GM21717 (cell line): ENCODE measurements at regions not wholly inside any gene's neighbourhood (a gene's known extent, or its start where the extent isn't known, plus 50 kb on each side); places are given as distances from the start of the nearest gene placed in this dataset.

Source experiments
- ATAC-seq: cut with Tn5 transposase; IDR thresholded peaks from one replicate; pipeline ENCODE4 v1.9.1; 2021; ENCODE audit warnings: mild to moderate bottlenecking, moderate library complexity; ENCODE audit not compliant: unreplicated experiment

- no peak for ATAC-seq
These were observed 410.8 kb upstream of the PODXL start for GRCh38 chr7:131967216-131967730.

- no peak for ATAC-seq
These were observed 407.8 kb upstream of the PODXL start for GRCh38 chr7:131964203-131964602.

GRCh38 chr7:131961054-131961680 is 404.7 kb upstream of the PODXL start:
- no peak for ATAC-seq

GRCh38 chr7:131959106-131959812 is 402.8 kb upstream of the PODXL start:
- no peak for ATAC-seq

- ATAC-seq = no peak
These were observed 401.1 kb upstream of the PODXL start for GRCh38 chr7:131957338-131958020.

- no peak for ATAC-seq
These were observed 400.4 kb upstream of the PODXL start for GRCh38 chr7:131956864-131957263.

- ATAC-seq = no peak
These were observed 399.3 kb upstream of the PODXL start for GRCh38 chr7:131955679-131956078.

GRCh38 chr7:131953184-131953583 is 396.8 kb upstream of the PODXL start:
- ATAC-seq = no peak

- ATAC-seq = no peak
These were observed 395.9 kb upstream of the PODXL start for GRCh38 chr7:131952365-131952764.

- no peak for ATAC-seq
These were observed 394.3 kb upstream of the PODXL start for GRCh38 chr7:131950758-131951157.

GRCh38 chr7:131949659-131950058 is 393.2 kb upstream of the PODXL start:
- ATAC-seq = no peak

GRCh38 chr7:131948434-131949053 is 392.1 kb upstream of the PODXL start:
- no peak for ATAC-seq

GRCh38 chr7:131947661-131948060 is 391.2 kb upstream of the PODXL start:
- no peak for ATAC-seq

- no peak for ATAC-seq
These were observed 389.6 kb upstream of the PODXL start for GRCh38 chr7:131945957-131946544.

- no peak for ATAC-seq
These were observed 389.0 kb upstream of the PODXL start for GRCh38 chr7:131945313-131945911.

- ATAC-seq = no peak
These were observed 388.2 kb upstream of the PODXL start for GRCh38 chr7:131944556-131945069.

- ATAC-seq = no peak
These were observed 387.2 kb upstream of the PODXL start for GRCh38 chr7:131943646-131944045.

- ATAC-seq = no peak
These were observed 386.8 kb upstream of the PODXL start for GRCh38 chr7:131943211-131943610.

GRCh38 chr7:131942287-131943150 is 386.1 kb upstream of the PODXL start:
- no peak for ATAC-seq
